PFSK-1 (cell line): ENCODE measurements at regions not wholly inside any gene's neighbourhood (a gene's known extent, or its start where the extent isn't known, plus 50 kb on each side); places are given as distances from the start of the nearest gene placed in this dataset.

Experiments
- FOXP2 ChIP-seq: optimal IDR thresholded peaks from 2 replicates; pipeline ENCODE3; 2011; ENCODE audit warnings: borderline replicate concordance, control low read depth, inconsistent platforms; ENCODE audit not compliant: insufficient read depth; ENCODE audit errors: extremely low read length, extremely low read depth
- POLR2AphosphoS5 ChIP-seq: IDR thresholded peaks from 2 replicates; pipeline ENCODE4 v1.6.1; 2012; ENCODE audit warnings: low read depth, mild to moderate bottlenecking, control low read depth, low read length, moderate library complexity
- SIN3A ChIP-seq: IDR thresholded peaks from 2 replicates; pipeline ENCODE4 v1.6.1; 2012; ENCODE audit warnings: mild to moderate bottlenecking, low read length, moderate library complexity, borderline replicate concordance; ENCODE audit not compliant: insufficient read depth
- TAF1 ChIP-seq: IDR thresholded peaks from 2 replicates; pipeline ENCODE4 v1.6.1; 2012; ENCODE audit warnings: low read length, control low read depth, borderline replicate concordance; ENCODE audit not compliant: insufficient read depth
- TF ChIP-seq, protein P1 (sequence below), 2 experiments: IDR thresholded peaks; 2 replicates each; pipeline versions ENCODE4 v1.6.1 to v1.8.0; 2011 to 2012; ENCODE audit warnings: low read depth in 2 of 2, low read length in 2 of 2, control low read depth in 1 of 2, inconsistent platforms in 1 of 2, mild to moderate bottlenecking in 1 of 2, moderate library complexity in 1 of 2; ENCODE audit not compliant: insufficient read depth in 1 of 2

DNA sequence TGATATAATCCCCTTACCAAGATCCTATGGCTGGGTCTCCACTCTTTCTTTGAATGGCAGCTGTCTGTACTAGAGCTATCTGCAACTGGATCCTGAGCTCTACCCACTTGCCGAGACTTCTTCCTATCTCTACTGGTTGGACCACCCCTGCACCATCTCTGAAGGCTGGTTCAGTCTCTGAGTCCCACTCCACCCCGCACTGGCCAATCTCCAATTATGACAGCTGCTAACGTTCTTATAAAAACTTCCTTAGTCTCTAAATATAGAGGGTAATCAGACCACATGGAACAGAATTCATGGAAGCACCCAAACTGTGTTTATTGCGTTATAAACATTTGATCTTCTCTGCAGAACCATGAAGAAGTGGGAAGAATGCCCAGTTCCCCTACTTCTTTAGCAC lies 186.6 kb upstream of the EEA1 start:
- no peak for TF ChIP-seq SIN3A
- no peak for TF ChIP-seq TAF1
- no peak for TF ChIP-seq FOXP2
- TF ChIP-seq, protein P1, sequence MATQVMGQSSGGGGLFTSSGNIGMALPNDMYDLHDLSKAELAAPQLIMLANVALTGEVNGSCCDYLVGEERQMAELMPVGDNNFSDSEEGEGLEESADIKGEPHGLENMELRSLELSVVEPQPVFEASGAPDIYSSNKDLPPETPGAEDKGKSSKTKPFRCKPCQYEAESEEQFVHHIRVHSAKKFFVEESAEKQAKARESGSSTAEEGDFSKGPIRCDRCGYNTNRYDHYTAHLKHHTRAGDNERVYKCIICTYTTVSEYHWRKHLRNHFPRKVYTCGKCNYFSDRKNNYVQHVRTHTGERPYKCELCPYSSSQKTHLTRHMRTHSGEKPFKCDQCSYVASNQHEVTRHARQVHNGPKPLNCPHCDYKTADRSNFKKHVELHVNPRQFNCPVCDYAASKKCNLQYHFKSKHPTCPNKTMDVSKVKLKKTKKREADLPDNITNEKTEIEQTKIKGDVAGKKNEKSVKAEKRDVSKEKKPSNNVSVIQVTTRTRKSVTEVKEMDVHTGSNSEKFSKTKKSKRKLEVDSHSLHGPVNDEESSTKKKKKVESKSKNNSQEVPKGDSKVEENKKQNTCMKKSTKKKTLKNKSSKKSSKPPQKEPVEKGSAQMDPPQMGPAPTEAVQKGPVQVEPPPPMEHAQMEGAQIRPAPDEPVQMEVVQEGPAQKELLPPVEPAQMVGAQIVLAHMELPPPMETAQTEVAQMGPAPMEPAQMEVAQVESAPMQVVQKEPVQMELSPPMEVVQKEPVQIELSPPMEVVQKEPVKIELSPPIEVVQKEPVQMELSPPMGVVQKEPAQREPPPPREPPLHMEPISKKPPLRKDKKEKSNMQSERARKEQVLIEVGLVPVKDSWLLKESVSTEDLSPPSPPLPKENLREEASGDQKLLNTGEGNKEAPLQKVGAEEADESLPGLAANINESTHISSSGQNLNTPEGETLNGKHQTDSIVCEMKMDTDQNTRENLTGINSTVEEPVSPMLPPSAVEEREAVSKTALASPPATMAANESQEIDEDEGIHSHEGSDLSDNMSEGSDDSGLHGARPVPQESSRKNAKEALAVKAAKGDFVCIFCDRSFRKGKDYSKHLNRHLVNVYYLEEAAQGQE (IDR thresholded peaks at IDR 0.05; ENCODE audit: insufficient read depth in 1 of 2, low read depth in 2 of 2, low read length in 2 of 2) = no peak
- no peak for TF ChIP-seq POLR2AphosphoS5

DNA sequence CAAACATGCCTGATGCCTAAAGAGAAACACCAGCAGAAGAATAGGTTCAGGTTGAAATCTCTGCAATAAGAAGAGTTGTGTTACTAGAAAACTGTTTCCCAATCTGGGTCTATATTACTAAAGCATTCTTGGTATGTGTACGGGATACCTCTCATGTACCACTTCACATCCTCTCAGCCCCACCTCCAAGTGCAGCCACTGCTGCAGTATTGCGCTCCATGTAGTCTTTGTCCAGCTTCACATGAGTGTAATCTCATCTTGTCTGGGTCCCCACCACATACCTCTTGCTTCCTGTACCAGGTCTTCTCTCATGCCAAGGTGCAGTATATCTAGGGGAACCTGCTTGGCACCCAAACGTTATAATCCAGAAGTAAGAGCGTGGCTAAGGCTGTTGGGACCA lies 187.5 kb upstream of the EEA1 start:
- TF ChIP-seq SIN3A (no peak), FOXP2 (no peak), TAF1 (no peak), POLR2AphosphoS5 (no peak)
- TF ChIP-seq, protein P1 (IDR thresholded peaks at IDR 0.05; ENCODE audit: insufficient read depth in 1 of 2, low read depth in 2 of 2, low read length in 2 of 2) = no peak

DNA sequence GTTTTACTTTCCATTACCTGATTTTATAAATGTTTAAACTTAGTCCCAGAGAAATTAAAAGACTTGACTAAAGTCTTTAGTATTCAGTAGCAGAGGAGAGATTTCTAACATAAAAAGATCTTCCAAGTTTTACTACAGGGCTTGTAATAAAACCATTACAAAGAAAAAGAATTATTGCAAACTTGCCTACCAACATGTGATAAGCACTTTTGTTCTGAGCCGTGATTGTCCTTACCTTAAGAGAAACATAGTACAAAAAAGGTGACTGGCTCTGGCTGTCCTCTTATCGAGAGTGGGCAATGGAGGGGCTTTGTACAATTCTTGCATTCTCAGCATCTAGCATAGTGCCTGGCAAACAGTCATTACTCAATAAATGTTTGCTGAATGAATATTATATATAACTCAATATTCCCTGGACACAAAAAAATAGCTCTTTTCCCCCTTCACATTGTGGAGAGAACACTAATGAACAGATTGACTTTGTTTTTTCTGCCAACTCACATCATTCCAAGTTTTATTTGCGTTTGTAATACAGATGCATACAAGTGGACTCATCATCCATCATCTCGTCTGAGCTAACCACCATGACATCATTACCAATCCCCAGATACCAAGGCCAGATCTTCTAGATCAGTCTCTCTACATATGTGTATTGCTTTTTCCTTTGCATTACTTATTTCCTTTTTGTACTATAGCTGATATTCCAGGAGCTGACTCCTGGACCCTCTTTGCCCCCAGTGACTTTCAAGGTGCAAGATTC lies 192.8 kb upstream of the EEA1 start:
- TF ChIP-seq POLR2AphosphoS5 = no peak
- TF ChIP-seq TAF1 = no peak
- TF ChIP-seq, protein P1 (IDR thresholded peaks at IDR 0.05; ENCODE audit: insufficient read depth in 1 of 2, low read depth in 2 of 2, low read length in 2 of 2) = no peak
- no peak for TF ChIP-seq FOXP2
- TF ChIP-seq SIN3A = no peak

DNA sequence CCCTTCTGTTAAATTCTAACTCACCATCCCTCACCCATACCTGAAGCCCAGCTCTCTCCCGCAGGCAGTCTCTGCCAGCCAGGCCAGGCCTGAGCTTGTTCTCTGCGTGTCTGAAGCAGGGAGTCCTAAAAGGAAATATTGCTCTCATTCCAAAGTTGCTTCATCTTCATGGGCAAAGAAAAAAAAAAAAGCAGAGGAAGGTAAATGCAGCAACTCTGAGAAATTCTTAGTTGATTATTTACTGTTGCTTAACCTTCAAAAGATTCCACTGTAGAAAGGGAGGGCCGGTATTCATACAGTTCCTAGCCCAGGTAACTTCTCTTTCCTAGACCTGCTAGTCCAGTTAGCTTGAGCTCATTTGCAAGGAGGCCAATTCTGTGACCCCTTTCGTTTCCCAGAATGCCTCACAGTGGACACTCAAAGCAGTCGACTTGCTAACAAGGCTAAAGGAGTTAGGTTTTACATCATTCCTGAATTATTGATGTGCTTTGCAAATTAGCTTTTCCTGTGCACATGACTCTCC lies 193.5 kb upstream of the EEA1 start:
- TF ChIP-seq, protein P1 (IDR thresholded peaks at IDR 0.05; ENCODE audit: insufficient read depth in 1 of 2, low read depth in 2 of 2, low read length in 2 of 2) = no peak
- TF ChIP-seq TAF1 (no peak), POLR2AphosphoS5 (no peak), FOXP2 (no peak), SIN3A (no peak)
